Uterus (tissue), 3 donors: ENCODE measurements at regions not wholly inside any gene's neighbourhood (a gene's known extent, or its start where the extent isn't known, plus 50 kb on each side); places are given as distances from the start of the nearest gene placed in this dataset. TPM values are rescaled to one million over a fixed set of nuclear protein-coding genes. Genes with fewer than 3 reads are reported as not detected.

Experiments used
- DNase-seq, 2 donors: peaks; one replicate each; pipeline ENCODE4 v3.0.0-alpha.2; 2019 to 2020
- H3K27ac ChIP-seq, 2 donors: fragments of 200-600 bp; sonication (generic); 1 replicate in 1 of 2; 2 replicates in 1 of 2; pipeline ENCODE4 v1.5.1; 2016 to 2018
- H3K27me3 ChIP-seq, 2 donors: fragments of 200-600 bp; sonication (generic); one replicate each; pipeline ENCODE4 v1.5.1; 2018 to 2019; ENCODE audit warnings: control low read depth in 1 of 2
- H3K36me3 ChIP-seq, 2 donors: fragments of 200-600 bp; sonication (generic); one replicate each; pipeline ENCODE4 v1.5.1; 2019; ENCODE audit warnings: control low read depth in 1 of 2
- H3K4me1 ChIP-seq, 2 donors: fragments of 200-600 bp; sonication (generic); one replicate each; pipeline ENCODE4 v1.5.1; 2018 to 2019; ENCODE audit warnings: control low read depth in 1 of 2
- H3K4me3 ChIP-seq, 2 donors: fragments of 200-600 bp; sonication (generic); 1 replicate in 1 of 2; 2 replicates in 1 of 2; pipeline ENCODE4 v1.5.1; 2018 to 2019; ENCODE audit warnings: mild to moderate bottlenecking in 1 of 2
- H3K9me3 ChIP-seq, 2 donors: fragments of 200-600 bp; sonication (generic); one replicate each; pipeline ENCODE4 v1.5.1; 2019; ENCODE audit warnings: control low read depth in 1 of 2
- CTCF ChIP-seq, 4 experiments: fragments of 200-600 bp in 2 of 4; fragments of 450-650 bp in 2 of 4; sonication (generic) in 2 of 4; IDR thresholded peaks; one replicate each; pipeline ENCODE4 v1.5.1; 2016 to 2019; ENCODE audit warnings: antibody characterized with exemption in 4 of 4, mild to moderate bottlenecking in 2 of 4, moderate library complexity in 1 of 4
- POLR2A ChIP-seq, 2 donors: fragments of 450-650 bp; IDR thresholded peaks; one replicate each; pipeline ENCODE4 v1.6.1; 2016; ENCODE audit warnings: antibody characterized with exemption in 2 of 2, mild to moderate bottlenecking in 1 of 2, moderate library complexity in 1 of 2
- intact Hi-C: fragments of 100-400 bp; cut with DNase I; formaldehyde crosslinking; loops from one replicate; pipeline ENCODE4 v1.15.1; 2023; ENCODE audit warnings: low total_unique reads
- small RNA-seq: library from RNA; depleted of rRNA; stranded (forward); fragments of <200 nt; gene quantifications from one replicate; pipeline ENCODE3, GENCODE V24; 2016
- donor health status: DM: yes; HTN: yes; CAD: no.

GRCh38 chr9:107539427-107540163, 50.0 kb upstream of the KLF4 start:
- DNase-seq: no peak
- intact Hi-C loops: no loop called here
- no peaks in the 10 kb centered on the region for H3K27me3 ChIP-seq
- H3K9me3 ChIP-seq: no peaks in the 10 kb centered on the region
- H3K4me3 ChIP-seq: no peak overlapping the region
- H3K36me3 ChIP-seq: no peaks in the 10 kb centered on the region
- H3K27ac ChIP-seq: no peak overlapping the region
- no peaks in the 10 kb centered on the region for H3K4me1 ChIP-seq
- TF ChIP-seq POLR2A (IDR thresholded peaks at IDR 0.05): no peak
- TF ChIP-seq CTCF (IDR thresholded peaks at IDR 0.05): no peak

Small RNA genes lying in the stretch of these regions (small RNA-seq; reads per million reads assigned to genes)
- gene RN7SL659P: not detected
- gene RNA5SP293: not detected
- gene RNU6-1064P: not detected
- gene RNU6-996P: not detected
